GDM1 (cell line): ENCODE measurements at regions not wholly inside any gene's neighbourhood (a gene's known extent, or its start where the extent isn't known, plus 50 kb on each side); places are given as distances from the start of the nearest gene placed in this dataset.

Source experiments
- DNase-seq: peaks from one replicate; lab custom pipeline; 2025; lab: John Stamatoyannopoulos, UW

- no peak for DNase-seq
These were observed 230.2 kb upstream of the AJAP1 start for GRCh38 chr1:4424254-4424653.

- DNase-seq, result no peak
These were observed 229.6 kb upstream of the AJAP1 start for GRCh38 chr1:4424766-4425165.

- DNase-seq, result no peak
These were observed 228.5 kb upstream of the AJAP1 start for GRCh38 chr1:4425892-4426291.

GRCh38 chr1:4428711-4429110, 225.7 kb upstream of the AJAP1 start:
- no peak for DNase-seq

GRCh38 chr1:4430406-4431365, 223.7 kb upstream of the AJAP1 start:
- DNase-seq, result no peak

- no peak for DNase-seq
These were observed 222.9 kb upstream of the AJAP1 start for GRCh38 chr1:4431491-4431890.

- DNase-seq, result no peak
These were observed 221.3 kb upstream of the AJAP1 start for GRCh38 chr1:4433075-4433474.

- DNase-seq, result no peak
These were observed 210.3 kb upstream of the AJAP1 start for GRCh38 chr1:4444086-4444485.

GRCh38 chr1:4447778-4448420, 206.5 kb upstream of the AJAP1 start:
- no peak for DNase-seq

GRCh38 chr1:4449972-4450371, 204.4 kb upstream of the AJAP1 start:
- no peak for DNase-seq

- DNase-seq, result no peak
These were observed 201.7 kb upstream of the AJAP1 start for GRCh38 chr1:4452701-4453100.

- no peak for DNase-seq
These were observed 194.4 kb upstream of the AJAP1 start for GRCh38 chr1:4460052-4460451.

GRCh38 chr1:4460651-4461050, 193.8 kb upstream of the AJAP1 start:
- no peak for DNase-seq

GRCh38 chr1:4461726-4462290, 192.6 kb upstream of the AJAP1 start:
- DNase-seq, result no peak

GRCh38 chr1:4462831-4463484, 191.5 kb upstream of the AJAP1 start:
- no peak for DNase-seq

GRCh38 chr1:4463631-4464030, 190.8 kb upstream of the AJAP1 start:
- no peak for DNase-seq

- DNase-seq, result no peak
These were observed 189.9 kb upstream of the AJAP1 start for GRCh38 chr1:4464478-4464877.

- DNase-seq, result no peak
These were observed 187.2 kb upstream of the AJAP1 start for GRCh38 chr1:4467241-4467640.

GRCh38 chr1:4468386-4468785, 186.0 kb upstream of the AJAP1 start:
- DNase-seq, result no peak

- no peak for DNase-seq
These were observed 185.4 kb upstream of the AJAP1 start for GRCh38 chr1:4468804-4469514.

- no peak for DNase-seq
These were observed 178.0 kb upstream of the AJAP1 start for GRCh38 chr1:4476394-4476793.

- DNase-seq, result no peak
These were observed 173.0 kb upstream of the AJAP1 start for GRCh38 chr1:4481451-4481850.
